A673 (cell line): ENCODE measurements at regions not wholly inside any gene's neighbourhood (a gene's known extent, or its start where the extent isn't known, plus 50 kb on each side); places are given as distances from the start of the nearest gene placed in this dataset.

Experiments used
- EZH2 ChIP-seq: fragments of 200-600 bp; sonication (generic); IDR thresholded peaks from 2 replicates; pipeline ENCODE4 v1.6.1; 2017; ENCODE audit warnings: borderline replicate concordance, low read depth, mild to moderate bottlenecking, mixed read lengths, antibody characterized with exemption, low read length; ENCODE audit not compliant: poor library complexity, severe bottlenecking
- TF ChIP-seq, protein P1 (sequence below): fragments of 300-800, 200-600 bp; sonication (generic); conservative IDR thresholded peaks from 2 replicates; pipeline ENCODE4 v1.5.1; 2017; ENCODE audit warnings: low read depth, mild to moderate bottlenecking, antibody characterized with exemption, low read length, moderate library complexity, mixed read lengths

DNA sequence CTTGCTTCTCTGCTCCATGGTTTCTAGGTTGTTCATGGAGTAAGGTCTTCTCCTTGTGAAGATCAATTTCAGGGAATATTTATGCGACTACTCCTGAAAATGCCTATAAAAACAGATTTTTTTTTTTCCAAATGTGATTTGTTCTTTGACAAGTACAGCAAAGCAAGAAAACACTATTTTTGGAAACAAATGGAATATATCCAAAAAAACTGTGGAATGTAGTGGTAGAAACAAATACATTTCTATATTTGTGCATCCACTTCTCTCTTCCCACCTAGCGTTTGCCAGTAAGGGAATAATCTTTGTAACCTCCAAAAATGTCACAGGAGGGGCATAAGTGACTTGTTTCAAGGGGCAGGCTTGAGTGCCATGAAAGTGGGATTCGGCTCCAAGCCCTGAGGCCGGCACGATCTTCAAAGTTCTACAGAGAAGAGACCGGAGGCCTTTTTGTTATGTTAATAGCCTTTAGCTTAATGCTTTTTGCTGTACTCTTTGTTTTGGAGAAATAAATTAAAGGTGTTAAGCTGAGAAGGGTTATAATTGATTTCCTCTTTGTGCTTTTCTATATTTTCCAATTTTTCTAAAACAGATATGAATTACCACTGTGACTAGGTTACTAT lies 200.6 kb downstream of the NRP2 start:
- TF ChIP-seq, protein P1, sequence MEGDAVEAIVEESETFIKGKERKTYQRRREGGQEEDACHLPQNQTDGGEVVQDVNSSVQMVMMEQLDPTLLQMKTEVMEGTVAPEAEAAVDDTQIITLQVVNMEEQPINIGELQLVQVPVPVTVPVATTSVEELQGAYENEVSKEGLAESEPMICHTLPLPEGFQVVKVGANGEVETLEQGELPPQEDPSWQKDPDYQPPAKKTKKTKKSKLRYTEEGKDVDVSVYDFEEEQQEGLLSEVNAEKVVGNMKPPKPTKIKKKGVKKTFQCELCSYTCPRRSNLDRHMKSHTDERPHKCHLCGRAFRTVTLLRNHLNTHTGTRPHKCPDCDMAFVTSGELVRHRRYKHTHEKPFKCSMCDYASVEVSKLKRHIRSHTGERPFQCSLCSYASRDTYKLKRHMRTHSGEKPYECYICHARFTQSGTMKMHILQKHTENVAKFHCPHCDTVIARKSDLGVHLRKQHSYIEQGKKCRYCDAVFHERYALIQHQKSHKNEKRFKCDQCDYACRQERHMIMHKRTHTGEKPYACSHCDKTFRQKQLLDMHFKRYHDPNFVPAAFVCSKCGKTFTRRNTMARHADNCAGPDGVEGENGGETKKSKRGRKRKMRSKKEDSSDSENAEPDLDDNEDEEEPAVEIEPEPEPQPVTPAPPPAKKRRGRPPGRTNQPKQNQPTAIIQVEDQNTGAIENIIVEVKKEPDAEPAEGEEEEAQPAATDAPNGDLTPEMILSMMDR, result no peak
- TF ChIP-seq EZH2, result no peak
